HuH-7 (cell line): ENCODE measurements at regions not wholly inside any gene's neighbourhood (a gene's known extent, or its start where the extent isn't known, plus 50 kb on each side); places are given as distances from the start of the nearest gene placed in this dataset.
"Not testable (repeated sequence)": the region's sequence is repeated elsewhere in the genome, so short reads cannot be mapped to it uniquely, and the experiment has no call there.

Experiments
- DNase-seq: peaks from one replicate; pipeline ENCODE4 v3.0.0; 2011; ENCODE audit warnings: low spot score

- DNase-seq, result no peak
Measured at GRCh38 chr2:133624551-133624950, 56.3 kb upstream of the NCKAP5 start.

- DNase-seq, result no peak
Measured at GRCh38 chr2:133627741-133628140, 59.5 kb upstream of the NCKAP5 start.

DNA sequence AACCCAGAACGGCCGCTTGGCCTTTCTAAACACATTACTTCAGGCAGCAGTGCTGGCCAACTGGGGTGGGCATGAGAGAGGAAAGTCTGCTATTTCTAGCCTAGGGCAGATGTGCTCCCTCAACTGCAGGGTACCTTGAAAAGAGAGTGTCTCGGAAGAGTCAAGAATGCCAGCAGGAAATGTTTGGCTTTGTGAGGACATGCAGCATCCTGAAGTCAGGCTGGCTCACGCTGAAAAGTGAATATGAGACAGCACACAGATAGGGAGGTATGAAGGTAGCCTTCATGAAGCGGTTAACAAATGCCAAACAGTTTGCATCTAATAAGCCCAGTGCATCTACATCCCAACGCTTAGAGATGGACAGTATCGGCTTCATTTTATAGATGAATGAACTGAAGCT is 65.0 kb upstream of the NCKAP5 start:
- DNase-seq, result no peak

- no peak for DNase-seq
Measured at GRCh38 chr2:133633881-133634409, 65.7 kb upstream of the NCKAP5 start.

GRCh38 chr2:133635131-133635530 is 66.9 kb upstream of the NCKAP5 start:
- no peak for DNase-seq

DNA sequence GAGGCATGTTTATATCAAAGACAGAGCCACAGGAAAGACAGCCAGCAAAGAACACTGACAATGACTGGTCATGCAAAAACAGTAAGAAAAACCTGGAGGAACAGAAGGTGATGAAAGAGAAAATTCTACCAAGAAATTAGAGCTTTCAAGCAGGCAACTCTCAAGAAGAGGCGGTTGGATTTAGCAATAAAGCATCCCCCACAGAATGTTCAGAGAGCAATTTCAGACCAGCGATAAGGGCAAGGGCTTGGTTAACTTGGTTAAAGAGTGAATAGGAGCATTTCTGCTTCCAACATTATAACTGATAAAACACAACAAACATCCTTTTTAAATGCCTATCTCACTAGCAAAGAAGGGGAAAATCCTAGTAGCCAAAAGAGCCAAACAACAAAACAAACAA is 68.0 kb upstream of the NCKAP5 start:
- DNase-seq, result no peak

GRCh38 chr2:133640103-133640502 is 71.8 kb upstream of the NCKAP5 start:
- DNase-seq, result no peak

- peak; percentile 13 for DNase-seq
Measured at GRCh38 chr2:133641497-133641896, 73.2 kb upstream of the NCKAP5 start.

DNA sequence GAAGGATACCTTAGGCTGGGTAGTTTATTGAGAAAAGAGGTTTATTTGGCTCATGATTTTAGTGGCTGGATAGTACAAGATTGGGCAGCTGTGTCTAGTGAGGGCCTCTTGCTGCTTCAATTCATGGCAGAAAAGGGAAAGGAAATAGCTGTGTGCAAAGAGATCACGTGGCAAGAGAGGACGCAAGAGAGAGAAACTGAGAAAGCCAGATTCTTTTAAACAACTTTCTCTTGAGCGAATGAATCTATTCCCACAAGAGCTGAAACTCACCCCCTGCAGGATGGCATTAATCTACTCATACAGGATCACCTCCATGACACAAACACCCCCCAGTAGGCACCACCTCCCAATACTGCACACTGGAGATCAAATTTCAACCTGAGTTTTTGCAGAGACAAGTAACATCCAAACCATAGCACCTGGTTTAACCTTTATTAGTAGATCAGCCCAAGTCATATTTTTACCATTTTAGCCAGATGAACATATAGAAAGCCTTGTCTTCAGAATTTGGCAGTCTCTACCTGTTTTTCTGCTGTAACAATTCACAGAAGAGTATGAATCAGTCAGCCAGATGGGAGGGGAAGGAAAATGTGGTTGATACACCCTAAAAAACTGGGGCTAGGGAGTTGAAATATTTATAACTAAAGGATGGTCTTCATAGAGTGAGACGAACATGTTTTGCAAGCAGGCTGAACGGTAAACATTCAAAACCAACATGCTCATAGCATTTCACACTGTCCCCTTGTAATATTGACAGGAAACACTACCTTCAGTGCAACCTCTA is 73.9 kb upstream of the NCKAP5 start:
- no peak for DNase-seq

DNA sequence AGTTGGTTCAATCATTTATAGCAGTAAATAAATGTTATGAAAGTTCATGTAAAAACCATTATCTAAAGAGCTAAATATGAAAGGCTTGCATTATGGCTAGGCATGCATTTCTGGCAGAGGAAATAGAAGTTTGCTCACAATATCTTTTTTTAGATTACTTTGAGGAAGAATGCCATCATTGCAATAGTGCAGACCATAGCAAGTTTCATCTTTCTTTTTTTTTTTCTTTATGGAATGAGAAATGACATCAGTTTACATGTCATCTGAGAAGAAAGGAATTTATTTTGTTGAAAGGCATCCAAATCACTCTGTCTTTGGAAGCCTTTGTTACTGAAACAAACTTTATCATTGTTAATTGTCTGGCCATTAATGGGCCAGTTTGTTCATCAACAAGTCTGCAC is 74.5 kb upstream of the NCKAP5 start:
- DNase-seq, result no peak

DNA sequence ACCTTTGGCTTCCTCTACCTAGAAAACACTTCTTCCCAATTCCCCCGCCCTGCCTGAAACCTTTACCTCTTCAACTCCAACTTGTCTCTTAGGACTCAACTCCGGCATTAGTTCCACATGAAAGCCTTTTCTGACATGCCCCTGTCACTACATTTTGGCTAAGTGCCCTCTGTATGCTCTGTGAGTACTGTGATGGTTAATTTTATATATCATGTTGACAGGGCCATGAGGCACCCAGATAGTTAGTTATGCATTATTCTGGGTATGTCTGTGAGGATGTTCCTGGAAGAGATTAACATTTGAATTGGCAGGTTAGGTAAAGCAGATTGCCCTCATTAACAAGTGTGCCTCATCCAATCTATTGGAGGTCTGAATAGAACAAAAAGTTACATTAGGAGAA is 75.6 kb upstream of the NCKAP5 start:
- no peak for DNase-seq

DNA sequence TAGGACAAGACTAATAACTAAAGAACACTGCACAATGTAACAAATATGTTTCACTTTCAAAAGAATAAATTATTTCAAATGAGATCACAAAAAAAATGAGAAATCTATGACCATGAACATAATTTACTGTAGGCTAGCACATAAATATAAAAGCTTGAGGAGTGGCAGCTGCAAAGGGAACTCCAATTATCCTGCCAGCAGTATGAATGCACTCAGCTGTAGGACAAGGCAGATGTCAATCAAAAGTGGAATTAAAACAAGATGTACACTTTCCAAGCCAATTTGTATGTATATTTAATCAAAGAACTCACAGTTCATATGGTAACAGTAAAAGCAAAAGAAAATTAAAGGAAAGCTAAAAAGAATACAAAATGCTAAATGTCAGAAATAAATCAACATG is 76.6 kb upstream of the NCKAP5 start:
- DNase-seq, result no peak

- not testable (repeated sequence) for DNase-seq
Measured at GRCh38 chr2:133647386-133647785, 79.1 kb upstream of the NCKAP5 start.

DNA sequence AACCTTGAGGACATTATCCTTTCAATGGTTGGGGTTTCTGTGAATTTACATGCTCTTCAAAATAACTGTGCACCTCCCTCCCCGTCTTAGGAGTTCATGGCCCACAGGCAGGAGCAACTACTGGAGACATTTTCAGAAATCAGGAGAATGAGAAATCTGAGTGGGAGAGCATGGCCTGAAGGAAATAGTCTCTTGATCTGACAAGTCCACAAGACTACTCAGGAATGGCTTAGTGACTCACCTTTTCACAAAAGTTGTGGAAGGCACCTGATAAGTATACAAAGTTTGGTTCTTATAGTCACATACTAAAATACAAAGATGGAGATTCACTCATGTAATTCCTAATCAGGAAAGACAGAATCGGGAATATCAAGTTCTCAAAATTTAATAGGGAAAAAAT is 83.6 kb upstream of the NCKAP5 start:
- no peak for DNase-seq

DNA sequence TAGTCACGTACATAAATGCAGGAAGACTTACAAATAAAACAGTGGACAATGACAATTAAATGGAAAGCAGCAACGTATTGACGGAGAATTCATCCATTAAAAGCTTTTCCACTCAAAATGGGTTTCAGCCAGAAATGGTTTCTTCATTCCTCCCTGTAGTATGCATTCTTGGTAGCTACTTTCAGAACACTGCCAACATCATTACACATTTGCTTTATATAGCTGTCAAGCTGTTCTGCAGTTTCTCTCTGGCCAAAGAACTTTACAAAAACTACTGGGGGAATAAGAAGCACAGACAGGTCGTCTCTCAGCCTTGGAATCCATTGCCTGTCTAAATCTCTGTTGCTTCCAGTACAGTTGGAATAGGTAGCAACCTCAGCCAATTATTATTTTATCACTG is 84.1 kb upstream of the NCKAP5 start:
- DNase-seq, result no peak

DNA sequence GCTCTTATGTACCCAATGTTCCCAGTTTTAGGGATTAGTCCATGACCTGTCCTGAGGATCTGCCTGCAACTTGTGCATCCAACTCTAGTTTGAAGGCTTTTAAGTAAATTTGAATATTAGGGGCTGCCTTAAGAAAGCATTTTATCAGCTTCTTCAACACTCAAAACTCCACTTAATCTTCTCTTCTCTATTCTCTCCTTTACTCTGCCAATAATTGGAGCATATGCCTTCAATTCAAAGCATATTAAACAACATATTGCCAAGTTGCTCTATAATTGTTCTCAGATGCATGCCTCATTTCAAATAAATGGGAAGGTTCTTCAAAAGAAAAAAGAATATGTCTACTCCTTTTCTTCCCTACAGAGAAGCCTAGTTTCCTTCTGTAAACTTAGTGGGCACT is 84.8 kb upstream of the NCKAP5 start:
- DNase-seq, result no peak

DNA sequence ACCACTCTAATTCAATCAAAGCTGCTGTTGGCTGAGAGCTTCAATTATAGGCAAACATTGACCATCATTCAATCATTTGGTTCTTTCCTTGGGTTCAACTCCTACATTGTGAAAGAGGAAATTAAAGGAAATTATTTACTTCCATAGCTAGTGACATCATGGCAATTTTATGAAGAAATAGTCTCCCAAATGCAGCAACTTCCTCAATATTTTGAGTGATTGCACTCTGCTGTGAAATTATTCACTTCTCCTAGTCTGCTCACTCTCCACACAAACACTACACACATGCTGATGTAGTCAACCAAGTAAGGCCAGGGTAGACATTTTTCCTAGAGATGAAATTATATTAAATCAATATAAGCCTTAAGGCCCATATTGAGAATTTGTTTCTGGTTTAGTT is 86.7 kb upstream of the NCKAP5 start:
- DNase-seq, result no peak

- no peak for DNase-seq
Measured at GRCh38 chr2:133655610-133656009, 87.3 kb upstream of the NCKAP5 start.

GRCh38 chr2:133657591-133657990 is 89.3 kb upstream of the NCKAP5 start:
- no peak for DNase-seq

GRCh38 chr2:133658020-133658903 is 90.0 kb upstream of the NCKAP5 start:
- DNase-seq, result no peak

DNA sequence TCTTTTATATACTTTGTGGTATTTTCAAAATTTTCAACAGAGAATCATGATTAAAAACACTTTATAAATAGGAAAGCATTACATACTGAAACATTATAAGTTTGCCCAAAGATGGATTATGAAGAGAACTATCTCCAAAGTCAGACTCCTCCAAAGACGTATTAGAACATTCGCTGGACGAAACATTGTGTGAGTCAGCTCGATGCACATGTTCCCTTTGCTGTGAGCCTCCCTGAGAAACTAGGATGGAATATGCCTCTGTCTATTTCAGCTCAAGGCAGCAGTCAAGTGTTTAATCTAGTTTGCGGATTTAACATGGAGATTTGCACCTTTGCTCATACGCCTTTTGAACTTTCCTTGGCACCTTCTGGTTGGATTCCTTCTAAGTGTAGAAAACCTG is 92.2 kb upstream of the NCKAP5 start:
- DNase-seq, result no peak

- DNase-seq, result no peak
Measured at GRCh38 chr2:133661392-133661791, 93.1 kb upstream of the NCKAP5 start.

GRCh38 chr2:133666621-133667020 is 98.4 kb upstream of the NCKAP5 start:
- no peak for DNase-seq
